Hepatocyte (in vitro differentiated cells): ENCODE measurements at regions not wholly inside any gene's neighbourhood (a gene's known extent, or its start where the extent isn't known, plus 50 kb on each side); places are given as distances from the start of the nearest gene placed in this dataset.

ENCODE experiments used
- DNase-seq: peaks from one replicate; pipeline ENCODE4 v3.0.0-alpha.2; 2016; ENCODE audit warnings: low spot score
- H2AFZ ChIP-seq: fragments of 200-600 bp; sonication (generic); 2 replicates; pipeline ENCODE4 v1.6.0; 2016; ENCODE audit warnings: antibody characterized with exemption, mild to moderate bottlenecking
- H3K27ac ChIP-seq: fragments of 200-600 bp; sonication (generic); 2 replicates; pipeline ENCODE4 v1.5.1; 2016; ENCODE audit warnings: mild to moderate bottlenecking
- H3K27me3 ChIP-seq: fragments of 200-600 bp; sonication (generic); 2 replicates; pipeline ENCODE4 v1.6.1; 2016
- H3K36me3 ChIP-seq: fragments of 200-600 bp; sonication (generic); replicated peaks from 2 replicates; pipeline ENCODE4 v1.5.1; 2016; ENCODE audit warnings: low read depth; ENCODE audit not compliant: insufficient read depth
- H3K4me1 ChIP-seq: fragments of 200-600 bp; sonication (generic); 2 replicates; pipeline ENCODE4 v1.5.1; 2016; ENCODE audit warnings: mild to moderate bottlenecking, moderate library complexity; ENCODE audit not compliant: insufficient read depth
- H3K4me2 ChIP-seq: fragments of 200-600 bp; sonication (generic); 2 replicates; pipeline ENCODE4 v1.6.0; 2016
- H3K4me3 ChIP-seq: fragments of 200-600 bp; sonication (generic); 2 replicates; pipeline ENCODE4 v1.5.1; 2016; ENCODE audit warnings: mild to moderate bottlenecking
- H3K79me2 ChIP-seq: fragments of 200-600 bp; sonication (generic); 2 replicates; pipeline ENCODE4 v1.6.0; 2017; ENCODE audit warnings: mild to moderate bottlenecking
- H3K9me2 ChIP-seq: fragments of 200-600 bp; sonication (generic); replicated peaks from 2 replicates; pipeline ENCODE4 v1.6.0; 2017; ENCODE audit warnings: mild to moderate bottlenecking; ENCODE audit not compliant: insufficient read depth
- H3K9me3 ChIP-seq: fragments of 200-600 bp; sonication (generic); 2 replicates; pipeline ENCODE4 v1.5.1; 2016; ENCODE audit warnings: low read depth, mild to moderate bottlenecking
- H4K20me1 ChIP-seq: fragments of 200-600 bp; sonication (generic); 2 replicates; pipeline ENCODE4 v1.6.0; 2016; ENCODE audit warnings: mild to moderate bottlenecking; ENCODE audit not compliant: insufficient read depth, poor library complexity, severe bottlenecking
- CTCF ChIP-seq: fragments of 200-600 bp; sonication (generic); IDR thresholded peaks from 2 replicates; pipeline ENCODE4 v1.5.1; 2016; ENCODE audit warnings: antibody characterized with exemption, mild to moderate bottlenecking; ENCODE audit not compliant: poor library complexity
- EZH2 ChIP-seq: fragments of 200-600 bp; sonication (generic); IDR thresholded peaks from 2 replicates; pipeline ENCODE4 v1.6.1; 2016; ENCODE audit warnings: antibody characterized with exemption, mild to moderate bottlenecking, borderline replicate concordance
- EZH2phosphoT487 ChIP-seq: fragments of 200-600 bp; sonication (generic); IDR thresholded peaks from one replicate; pipeline ENCODE4 v1.6.1; 2018; ENCODE audit warnings: antibody characterized with exemption, mild to moderate bottlenecking, low read depth, moderate library complexity; ENCODE audit not compliant: unreplicated experiment, severe bottlenecking
- WGBS: methylation state at CpG from one replicate; pipeline ENCODE4 v1.1.6; 2016; ENCODE audit warnings: low lambda C conversion rate; ENCODE audit errors: missing lambda C conversion rate; 5-methylcytosine and 5-hydroxymethylcytosine counted together

- DNase-seq = no peak
- Histone ChIP-seq H3K4me1 (no peaks in the 10 kb centered on the region), H3K9me2 (no peaks in the 10 kb centered on the region), H3K27ac (no peak overlapping the region), H3K36me3 (no peaks in the 10 kb centered on the region), H2AFZ (no peak overlapping the region), H4K20me1 (no peaks in the 10 kb centered on the region), H3K79me2 (no peaks in the 10 kb centered on the region), H3K4me2 (no peak overlapping the region), H3K4me3 (no peak overlapping the region), H3K27me3 (no peaks in the 10 kb centered on the region), H3K9me3 (no peaks in the 10 kb centered on the region)
- no peak for TF ChIP-seq CTCF
- TF ChIP-seq EZH2 = no peak
- no peak for TF ChIP-seq EZH2phosphoT487
- WGBS = 61% methylated on average over 6 of the region's 6 CpGs
Measured at GRCh38 chr1:234737967-234738314, 128.0 kb upstream of the IRF2BP2 start.

GRCh38 chr1:234735916-234736315 is 125.9 kb upstream of the IRF2BP2 start:
- no peak overlapping the region for H3K4me2 ChIP-seq
- H3K79me2 ChIP-seq = no peaks in the 10 kb centered on the region
- no peaks in the 10 kb centered on the region for H3K9me3 ChIP-seq
- no peak overlapping the region for H3K27ac ChIP-seq
- H3K9me2 ChIP-seq = no peaks in the 10 kb centered on the region
- peaks cover 2% of the 10 kb centered on the region for H3K4me1 ChIP-seq
- 92% methylated on average over 14 of the region's 14 CpGs for WGBS
- no peaks in the 10 kb centered on the region for H3K27me3 ChIP-seq
- DNase-seq = no peak
- no peaks in the 10 kb centered on the region for H3K36me3 ChIP-seq
- H3K4me3 ChIP-seq = no peak overlapping the region
- H2AFZ ChIP-seq = no peak overlapping the region
- no peaks in the 10 kb centered on the region for H4K20me1 ChIP-seq
- TF ChIP-seq EZH2 (no peak), CTCF (no peak), EZH2phosphoT487 (no peak)

- TF ChIP-seq EZH2phosphoT487 (no peak), EZH2 (no peak), CTCF (no peak)
- WGBS = 92% methylated on average over 14 of the region's 14 CpGs
Measured at GRCh38 chr1:234735476-234735875, 125.5 kb upstream of the IRF2BP2 start.

GRCh38 chr1:234734869-234735268 is 124.9 kb upstream of the IRF2BP2 start:
- no peak overlapping the region for H2AFZ ChIP-seq
- no peaks in the 10 kb centered on the region for H3K9me2 ChIP-seq
- TF ChIP-seq EZH2phosphoT487 (no peak), EZH2 (no peak), CTCF (no peak)
- no peak overlapping the region for H3K4me2 ChIP-seq
- no peaks in the 10 kb centered on the region for H3K79me2 ChIP-seq
- 76% methylated on average over 9 of the region's 9 CpGs for WGBS
- no peaks in the 10 kb centered on the region for H3K27me3 ChIP-seq
- H3K27ac ChIP-seq = no peak overlapping the region
- H3K9me3 ChIP-seq = no peaks in the 10 kb centered on the region
- H4K20me1 ChIP-seq = no peaks in the 10 kb centered on the region
- no peaks in the 10 kb centered on the region for H3K36me3 ChIP-seq
- no peak for DNase-seq
- H3K4me1 ChIP-seq = peaks cover 12% of the 10 kb centered on the region
- H3K4me3 ChIP-seq = no peak overlapping the region

More at GRCh38 chr1:234735476-234735875, 125.5 kb upstream of the IRF2BP2 start:
- Histone ChIP-seq H2AFZ (no peak overlapping the region), H3K4me3 (no peak overlapping the region), H3K36me3 (no peaks in the 10 kb centered on the region), H3K9me3 (no peaks in the 10 kb centered on the region), H4K20me1 (no peaks in the 10 kb centered on the region), H3K4me1 (peaks cover 6% of the 10 kb centered on the region), H3K9me2 (no peaks in the 10 kb centered on the region), H3K27me3 (no peaks in the 10 kb centered on the region), H3K79me2 (no peaks in the 10 kb centered on the region), H3K27ac (no peak overlapping the region), H3K4me2 (no peak overlapping the region)
- DNase-seq = no peak
